Nephron progenitor cell (in vitro differentiated cells): ENCODE measurements at regions not wholly inside any gene's neighbourhood (a gene's known extent, or its start where the extent isn't known, plus 50 kb on each side); places are given as distances from the start of the nearest gene placed in this dataset.

Source experiments
- DNase-seq: peaks from one replicate; pipeline ENCODE4 v3.0.0; 2021
- H3K27ac Mint-ChIP-seq: 2 replicates; pipeline ENCODE4 v1.8.0; 2021; ENCODE audit warnings: mild to moderate bottlenecking, moderate library complexity, mixed read lengths
- H3K27me3 Mint-ChIP-seq: 2 replicates; pipeline ENCODE4 v1.8.0; 2021; ENCODE audit warnings: mild to moderate bottlenecking, low read depth, mixed read lengths; ENCODE audit not compliant: poor library complexity
- H3K36me3 Mint-ChIP-seq: 2 replicates; pipeline ENCODE4 v1.8.0; 2021; ENCODE audit warnings: low read depth, mixed read lengths
- H3K4me1 Mint-ChIP-seq: 2 replicates; pipeline ENCODE4 v1.8.0; 2021; ENCODE audit warnings: mixed read lengths
- H3K4me3 Mint-ChIP-seq: 2 replicates; pipeline ENCODE4 v1.8.0; 2021; ENCODE audit warnings: mild to moderate bottlenecking, moderate library complexity, mixed read lengths
- H3K9me3 Mint-ChIP-seq: 2 replicates; pipeline ENCODE4 v1.8.0; 2021; ENCODE audit warnings: mild to moderate bottlenecking, moderate library complexity, mixed read lengths
- CTCF ChIP-seq: fragments of 200-600 bp; sonication (generic); IDR thresholded peaks from 2 replicates; pipeline ENCODE4 v1.5.0; 2021; ENCODE audit warnings: antibody characterized with exemption

GRCh38 chr7:13774976-13775375 lies 214.5 kb downstream of the ETV1 start:
- no peak for DNase-seq
- no peak for TF ChIP-seq CTCF

DNA sequence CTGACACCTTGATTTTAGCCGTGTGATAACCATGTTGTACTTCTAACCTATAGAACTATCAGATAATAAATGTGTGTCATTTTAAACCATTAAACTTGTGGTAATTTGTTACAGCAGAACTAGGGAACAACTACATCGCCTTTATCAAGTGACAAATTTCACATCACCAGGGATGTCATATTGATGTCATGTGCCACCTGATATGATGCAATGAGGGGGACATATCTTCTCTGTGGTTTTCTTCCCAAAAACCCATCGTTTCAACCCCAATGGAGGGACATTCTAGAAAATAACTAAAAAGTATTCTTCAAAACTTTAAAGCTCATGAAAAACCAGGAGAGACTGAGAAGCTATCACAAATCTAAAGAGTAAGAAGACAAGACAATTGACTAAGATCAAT lies 212.2 kb downstream of the ETV1 start:
- Mint-ChIP-seq H3K4me1 (no peaks in the 10 kb centered on the region), H3K27ac (no peak overlapping the region), H3K27me3 (no peaks in the 10 kb centered on the region), H3K4me3 (no peak overlapping the region), H3K36me3 (no peaks in the 10 kb centered on the region), H3K9me3 (no peaks in the 10 kb centered on the region)
- DNase-seq: no peak
- no peak for TF ChIP-seq CTCF

More at GRCh38 chr7:13774976-13775375, 214.5 kb downstream of the ETV1 start:
- Mint-ChIP-seq H3K36me3 (no peaks in the 10 kb centered on the region), H3K4me3 (no peak overlapping the region), H3K9me3 (no peaks in the 10 kb centered on the region), H3K27me3 (no peaks in the 10 kb centered on the region), H3K4me1 (no peaks in the 10 kb centered on the region), H3K27ac (no peak overlapping the region)

GRCh38 chr7:13778967-13779366 lies 210.5 kb downstream of the ETV1 start:
- H3K4me1 Mint-ChIP-seq: no peaks in the 10 kb centered on the region
- no peaks in the 10 kb centered on the region for H3K27me3 Mint-ChIP-seq
- no peak for TF ChIP-seq CTCF
- H3K9me3 Mint-ChIP-seq: no peaks in the 10 kb centered on the region
- DNase-seq: no peak
- no peaks in the 10 kb centered on the region for H3K36me3 Mint-ChIP-seq
- no peak overlapping the region for H3K4me3 Mint-ChIP-seq
- no peak overlapping the region for H3K27ac Mint-ChIP-seq

- TF ChIP-seq CTCF: no peak
- H3K36me3 Mint-ChIP-seq: no peaks in the 10 kb centered on the region
- no peak overlapping the region for H3K27ac Mint-ChIP-seq
- no peaks in the 10 kb centered on the region for H3K9me3 Mint-ChIP-seq
- no peak overlapping the region for H3K4me3 Mint-ChIP-seq
- DNase-seq: no peak
- no peaks in the 10 kb centered on the region for H3K4me1 Mint-ChIP-seq
- peaks cover 3% of the 10 kb centered on the region for H3K27me3 Mint-ChIP-seq
Measured at GRCh38 chr7:13790611-13791010, 198.9 kb downstream of the ETV1 start.

DNA sequence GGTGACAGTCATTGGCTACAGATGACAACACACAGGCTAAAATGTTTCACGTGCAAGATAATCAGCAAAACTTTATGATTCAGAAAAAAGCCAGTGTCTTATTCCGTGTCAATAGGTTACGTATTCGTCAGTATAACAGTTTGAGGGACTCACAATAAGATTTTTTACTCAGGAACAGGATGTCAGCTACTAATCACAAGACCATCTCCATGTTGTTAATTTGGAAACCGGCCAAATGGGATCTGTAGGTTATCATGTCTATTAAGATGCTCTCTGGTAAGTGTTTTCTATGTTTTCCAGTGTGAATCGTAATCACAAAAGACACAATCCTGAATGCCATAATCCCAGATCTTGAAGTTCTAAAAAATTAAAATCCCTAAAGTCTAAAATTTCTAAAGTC lies 197.3 kb downstream of the ETV1 start:
- peaks cover 3% of the 10 kb centered on the region for H3K27me3 Mint-ChIP-seq
- no peaks in the 10 kb centered on the region for H3K36me3 Mint-ChIP-seq
- no peak for TF ChIP-seq CTCF
- H3K27ac Mint-ChIP-seq: no peak overlapping the region
- no peak overlapping the region for H3K4me3 Mint-ChIP-seq
- H3K4me1 Mint-ChIP-seq: no peaks in the 10 kb centered on the region
- no peaks in the 10 kb centered on the region for H3K9me3 Mint-ChIP-seq
- DNase-seq: no peak

GRCh38 chr7:13793926-13794325 lies 195.5 kb downstream of the ETV1 start:
- Mint-ChIP-seq H3K27ac (no peak overlapping the region), H3K4me1 (no peaks in the 10 kb centered on the region), H3K4me3 (no peak overlapping the region), H3K9me3 (no peaks in the 10 kb centered on the region), H3K27me3 (peaks cover 3% of the 10 kb centered on the region), H3K36me3 (no peaks in the 10 kb centered on the region)
- no peak for TF ChIP-seq CTCF
- DNase-seq: no peak
